ENCODE measurements at regions not wholly inside any gene's neighbourhood (a gene's known extent, or its start where the extent isn't known, plus 50 kb on each side); places are given as distances from the start of the nearest gene placed in this dataset.

DNA sequence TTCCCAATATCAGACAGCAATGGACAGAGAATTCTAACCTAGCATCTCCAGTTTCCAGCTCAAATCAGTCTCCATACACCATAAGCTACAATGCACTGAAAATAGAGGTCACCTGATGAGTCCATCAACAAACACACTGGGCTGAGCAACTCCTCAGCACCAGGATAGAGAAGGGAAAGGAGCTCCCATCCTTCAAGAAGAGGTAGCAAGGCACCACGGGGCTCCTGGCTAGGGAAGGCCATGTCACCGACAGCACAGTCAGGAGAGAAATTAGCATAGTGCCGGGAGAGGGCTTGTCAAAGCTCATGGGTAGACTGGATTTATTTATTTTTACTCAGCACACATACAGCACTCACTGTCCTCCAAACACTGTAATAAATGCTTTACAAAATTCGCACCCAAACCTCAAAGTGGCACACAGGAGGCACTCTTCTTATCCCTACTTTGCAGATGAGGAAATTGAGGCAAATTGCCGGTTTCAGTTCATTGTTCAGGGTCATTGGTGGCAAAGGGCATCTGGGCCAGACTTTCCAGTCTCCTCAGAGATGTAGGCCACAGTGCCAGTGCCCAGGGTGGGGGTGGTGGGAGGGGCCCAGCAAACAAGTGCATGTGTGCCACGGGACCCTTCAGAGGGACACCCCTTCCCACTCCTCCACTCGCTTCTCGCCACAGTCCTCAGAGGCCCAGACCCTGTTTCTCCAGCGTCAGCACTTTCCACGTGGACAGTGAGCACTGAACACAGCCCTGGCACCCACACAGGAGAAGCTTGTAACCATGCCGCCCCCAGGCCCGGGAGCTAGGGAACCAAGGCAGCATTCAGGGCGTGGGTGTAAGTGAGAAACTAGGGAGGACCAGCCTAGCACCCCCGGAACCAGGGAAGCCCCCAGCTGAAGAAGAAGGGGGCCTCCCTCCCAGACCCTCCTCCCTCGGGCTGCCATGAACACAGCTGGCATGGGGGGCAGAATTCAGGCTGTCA, 1417.4 kb downstream of the TBC1D22A start:
- no peaks in the 10 kb centered on the region for H3K79me2 ChIP-seq (ENCODE audit: control insufficient read depth, insufficient read depth, low read length)
- no peaks in the 10 kb centered on the region for H3K9me3 Mint-ChIP-seq (ENCODE audit: insufficient read depth)
- 87% methylated on average over 13 of the region's 15 CpGs for WGBS (ENCODE audit: insufficient coverage)
- peaks cover 10% of the 10 kb centered on the region for H3K27me3 Mint-ChIP-seq
- ATAC-seq (ENCODE audit: low read depth) = no peak
- no peaks in the 10 kb centered on the region for H3K36me3 ChIP-seq (replicated peaks in 1 of 2; ENCODE audit: control extremely low read depth in 1 of 2, control insufficient read depth in 1 of 2, extremely low read depth in 1 of 2, insufficient read depth in 2 of 2, low read length in 1 of 2)
- ChIA-PET POLR2A (no interaction called here), CTCF (no interaction called here)
- H3K9ac ChIP-seq (ENCODE audit: low read length) = no peak overlapping the region
- peaks cover 0 to 1% (median 0%) of the 10 kb centered on the region in 3 donors for H3K9me3 ChIP-seq (ENCODE audit: control extremely low read depth in 1 of 3, control insufficient read depth in 2 of 3, insufficient read depth in 1 of 3, low read length in 2 of 3)
- H3K4me3 Mint-ChIP-seq = no peak overlapping the region
- H3K27ac ChIP-seq (ENCODE audit: low read length in 2 of 2) = no peak overlapping the region
- no peak overlapping the region for H3K4me2 ChIP-seq (replicated peaks; ENCODE audit: low read depth, low read length, poor library complexity, severe bottlenecking)
- no peaks in the 10 kb centered on the region for H3K4me1 ChIP-seq (ENCODE audit: control insufficient read depth in 2 of 2, insufficient read depth in 2 of 2, low read length in 2 of 2)
- H3K27me3 ChIP-seq (replicated peaks in 1 of 4; ENCODE audit: control extremely low read depth in 1 of 4, control insufficient read depth in 3 of 4, insufficient read depth in 4 of 4, low read length in 3 of 4) = no peaks in the 10 kb centered on the region
- DNase-seq = no peak
- intact Hi-C loops (cut with micrococcal nuclease) = no loop called here
- H2AFZ ChIP-seq (ENCODE audit: insufficient read depth, low read depth, low read length, poor library complexity, severe bottlenecking) = no peak overlapping the region
- H3K4me1 Mint-ChIP-seq = no peaks in the 10 kb centered on the region
- no peaks in the 10 kb centered on the region for H4K20me1 ChIP-seq (ENCODE audit: control insufficient read depth, insufficient read depth, low read length, poor library complexity, severe bottlenecking)
- TF ChIP-seq EZH2 (IDR thresholded peaks at IDR 0.05; ENCODE audit: borderline replicate concordance, insufficient read depth, low read depth, low read length, poor library complexity, severe bottlenecking) = no peak
- TF ChIP-seq, protein P1, sequence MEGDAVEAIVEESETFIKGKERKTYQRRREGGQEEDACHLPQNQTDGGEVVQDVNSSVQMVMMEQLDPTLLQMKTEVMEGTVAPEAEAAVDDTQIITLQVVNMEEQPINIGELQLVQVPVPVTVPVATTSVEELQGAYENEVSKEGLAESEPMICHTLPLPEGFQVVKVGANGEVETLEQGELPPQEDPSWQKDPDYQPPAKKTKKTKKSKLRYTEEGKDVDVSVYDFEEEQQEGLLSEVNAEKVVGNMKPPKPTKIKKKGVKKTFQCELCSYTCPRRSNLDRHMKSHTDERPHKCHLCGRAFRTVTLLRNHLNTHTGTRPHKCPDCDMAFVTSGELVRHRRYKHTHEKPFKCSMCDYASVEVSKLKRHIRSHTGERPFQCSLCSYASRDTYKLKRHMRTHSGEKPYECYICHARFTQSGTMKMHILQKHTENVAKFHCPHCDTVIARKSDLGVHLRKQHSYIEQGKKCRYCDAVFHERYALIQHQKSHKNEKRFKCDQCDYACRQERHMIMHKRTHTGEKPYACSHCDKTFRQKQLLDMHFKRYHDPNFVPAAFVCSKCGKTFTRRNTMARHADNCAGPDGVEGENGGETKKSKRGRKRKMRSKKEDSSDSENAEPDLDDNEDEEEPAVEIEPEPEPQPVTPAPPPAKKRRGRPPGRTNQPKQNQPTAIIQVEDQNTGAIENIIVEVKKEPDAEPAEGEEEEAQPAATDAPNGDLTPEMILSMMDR (IDR thresholded peaks at IDR 0.05) = no peak
- no peak overlapping the region for H3K4me3 ChIP-seq (ENCODE audit: control extremely low read depth in 1 of 5, extremely low read depth in 1 of 5, insufficient read depth in 1 of 5, low read depth in 2 of 5, low read length in 4 of 5)
- no peak overlapping the region for H3K27ac Mint-ChIP-seq

DNA sequence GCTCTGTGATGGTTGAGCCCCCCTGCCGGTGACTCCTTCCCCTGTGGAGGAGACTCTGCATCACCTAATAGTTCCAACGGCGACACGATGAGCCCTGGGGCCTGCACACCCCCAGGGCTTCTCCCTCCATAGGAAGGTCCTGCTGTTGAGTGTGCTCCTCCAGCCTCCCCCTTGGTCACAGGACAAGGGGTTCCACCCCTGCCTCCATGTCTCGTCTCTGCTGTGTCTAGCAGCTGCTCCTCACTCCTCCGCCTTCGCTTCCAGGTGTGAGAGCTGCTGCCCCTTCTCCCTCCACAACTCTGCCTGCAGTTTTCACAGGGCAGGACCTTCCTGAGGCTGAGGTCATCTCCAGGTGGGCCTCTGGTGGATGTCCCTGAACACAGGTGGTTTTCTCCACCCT, 1416.1 kb downstream of the TBC1D22A start:
- WGBS (ENCODE audit: insufficient coverage) = 95% methylated on average over 6 of the region's 7 CpGs
- no peak overlapping the region for H3K27ac ChIP-seq (ENCODE audit: low read length in 2 of 2)
- no peak overlapping the region for H3K9ac ChIP-seq (ENCODE audit: low read length)
- no peak overlapping the region for H3K4me3 ChIP-seq (ENCODE audit: control extremely low read depth in 1 of 5, extremely low read depth in 1 of 5, insufficient read depth in 1 of 5, low read depth in 2 of 5, low read length in 4 of 5)
- no peaks in the 10 kb centered on the region for H3K79me2 ChIP-seq (ENCODE audit: control insufficient read depth, insufficient read depth, low read length)
- no peak for TF ChIP-seq EZH2 (IDR thresholded peaks at IDR 0.05; ENCODE audit: borderline replicate concordance, insufficient read depth, low read depth, low read length, poor library complexity, severe bottlenecking)
- TF ChIP-seq, protein P1 (IDR thresholded peaks at IDR 0.05) = no peak
- no peaks in the 10 kb centered on the region for H3K36me3 ChIP-seq (replicated peaks in 1 of 2; ENCODE audit: control extremely low read depth in 1 of 2, control insufficient read depth in 1 of 2, extremely low read depth in 1 of 2, insufficient read depth in 2 of 2, low read length in 1 of 2)
- no peak for DNase-seq
- H3K4me2 ChIP-seq (replicated peaks; ENCODE audit: low read depth, low read length, poor library complexity, severe bottlenecking) = no peak overlapping the region
- H3K4me1 ChIP-seq (ENCODE audit: control insufficient read depth in 2 of 2, insufficient read depth in 2 of 2, low read length in 2 of 2) = no peaks in the 10 kb centered on the region
- Mint-ChIP-seq H3K27me3 (peaks cover 14% of the 10 kb centered on the region), H3K9me3 (ENCODE audit: insufficient read depth) (no peaks in the 10 kb centered on the region), H3K4me1 (no peaks in the 10 kb centered on the region), H3K27ac (no peak overlapping the region), H3K4me3 (no peak overlapping the region)
- no peak overlapping the region for H2AFZ ChIP-seq (ENCODE audit: insufficient read depth, low read depth, low read length, poor library complexity, severe bottlenecking)
- no peak for ATAC-seq (ENCODE audit: low read depth)
- intact Hi-C loops (cut with micrococcal nuclease) = no loop called here
- H4K20me1 ChIP-seq (ENCODE audit: control insufficient read depth, insufficient read depth, low read length, poor library complexity, severe bottlenecking) = no peaks in the 10 kb centered on the region
- H3K27me3 ChIP-seq (replicated peaks in 1 of 4; ENCODE audit: control extremely low read depth in 1 of 4, control insufficient read depth in 3 of 4, insufficient read depth in 4 of 4, low read length in 3 of 4) = no peaks in the 10 kb centered on the region
- CTCF ChIA-PET = no interaction called here
- no peaks in the 10 kb centered on the region for H3K9me3 ChIP-seq (ENCODE audit: control extremely low read depth in 1 of 3, control insufficient read depth in 2 of 3, insufficient read depth in 1 of 3, low read length in 2 of 3)
- POLR2A ChIA-PET = no interaction called here
